ENCODE measurements at regions not wholly inside any gene's neighbourhood (a gene's known extent, or its start where the extent isn't known, plus 50 kb on each side); places are given as distances from the start of the nearest gene placed in this dataset.
"Not testable (repeated sequence)": the region's sequence is repeated elsewhere in the genome, so short reads cannot be mapped to it uniquely, and the experiment has no call there.

DNA sequence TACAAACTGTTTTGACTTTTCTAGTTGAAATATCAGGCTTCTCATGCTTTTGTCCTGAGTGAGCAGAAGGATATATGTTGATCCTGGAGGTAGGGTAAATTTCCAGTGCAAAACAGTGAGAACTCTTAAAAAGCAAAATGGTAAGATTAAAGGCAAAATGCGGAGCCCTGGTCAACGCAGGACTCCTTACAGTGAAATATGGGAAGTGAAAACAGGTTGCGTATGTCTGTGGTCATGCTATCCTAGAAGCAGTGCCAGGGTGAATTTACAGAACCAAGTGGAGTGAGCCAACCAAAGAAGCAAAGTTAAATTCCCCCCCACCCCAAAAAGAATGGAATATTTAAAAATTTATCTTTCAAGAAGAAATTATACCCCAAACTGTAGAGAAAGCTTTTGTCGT is 256.4 kb downstream of the NR2F2 start:
- no peak for DNase-seq

DNA sequence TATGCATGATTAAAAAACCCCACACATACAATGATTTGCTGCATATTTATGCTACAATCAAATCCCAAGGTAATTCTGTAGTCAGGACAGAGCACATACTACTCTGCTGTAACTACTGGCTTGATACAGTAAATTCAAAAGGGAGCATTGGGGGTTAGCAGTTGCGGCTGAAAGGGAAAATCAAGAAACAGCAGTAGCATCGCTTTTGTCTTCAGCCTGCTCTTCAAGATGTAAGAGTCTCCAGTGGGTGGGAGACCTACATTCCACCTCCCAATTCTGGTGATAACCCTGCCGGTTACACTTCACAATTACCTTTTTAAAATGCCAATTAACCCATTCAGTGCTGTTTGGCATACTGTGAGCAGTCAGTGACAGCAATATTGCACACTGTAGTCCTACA is 259.4 kb downstream of the NR2F2 start:
- DNase-seq = no peak

DNA sequence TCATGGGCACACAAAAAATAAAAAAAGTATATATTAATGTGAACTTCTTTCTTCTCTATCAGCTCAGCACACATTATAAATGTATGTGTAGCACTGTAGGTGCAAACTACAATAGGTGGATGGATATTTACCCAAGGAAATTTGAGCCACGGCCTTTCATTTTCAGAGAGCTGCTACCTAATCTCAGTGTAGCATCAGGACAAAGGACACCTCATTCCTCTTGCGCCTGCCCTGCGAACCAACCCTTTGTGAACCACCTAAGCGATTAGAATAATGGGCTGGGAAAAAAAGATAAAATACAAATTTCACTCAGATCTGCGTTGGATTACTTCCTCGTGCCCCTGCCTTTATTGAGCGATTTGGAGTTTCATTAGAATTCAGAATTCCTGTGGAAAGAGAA is 263.2 kb downstream of the NR2F2 start:
- no peak for DNase-seq

DNA sequence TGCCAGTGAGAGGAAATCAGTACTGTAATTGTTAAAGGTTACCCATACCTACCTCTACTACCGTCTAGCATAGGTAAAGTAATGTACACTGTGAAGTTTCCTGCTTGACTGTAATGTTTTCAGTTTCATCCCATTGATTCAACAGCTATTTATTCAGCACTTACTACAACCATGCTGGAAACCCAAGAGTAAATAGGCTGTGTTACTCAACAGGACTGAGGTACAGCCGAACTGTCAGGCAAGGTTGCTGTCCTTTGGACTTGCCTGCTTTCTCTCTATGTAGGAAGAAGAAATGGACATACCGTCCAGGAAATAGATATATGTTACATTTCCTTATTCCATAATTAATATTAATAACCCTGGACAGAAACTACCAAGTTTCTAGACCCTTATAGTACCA is 265.5 kb downstream of the NR2F2 start:
- no peak for DNase-seq

DNA sequence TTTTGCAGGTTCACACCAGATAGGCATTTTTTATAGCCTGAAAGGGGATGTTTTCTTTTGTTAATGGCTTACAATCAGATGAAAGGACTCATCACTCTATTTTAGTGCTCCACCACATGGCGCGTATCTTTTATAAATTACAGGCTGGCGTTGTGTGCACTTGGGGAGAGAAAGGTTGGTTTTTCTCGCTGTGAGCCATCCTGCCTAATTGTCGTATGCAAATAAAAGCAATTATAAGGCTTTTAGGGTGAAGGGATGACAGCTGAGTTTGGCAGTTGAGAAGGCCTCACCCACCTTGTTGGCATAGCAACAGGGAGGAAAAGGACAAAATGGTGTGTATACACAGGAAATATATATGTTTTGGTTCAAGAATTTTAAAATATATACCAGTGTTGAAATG is 268.0 kb downstream of the NR2F2 start:
- no peak for DNase-seq

DNA sequence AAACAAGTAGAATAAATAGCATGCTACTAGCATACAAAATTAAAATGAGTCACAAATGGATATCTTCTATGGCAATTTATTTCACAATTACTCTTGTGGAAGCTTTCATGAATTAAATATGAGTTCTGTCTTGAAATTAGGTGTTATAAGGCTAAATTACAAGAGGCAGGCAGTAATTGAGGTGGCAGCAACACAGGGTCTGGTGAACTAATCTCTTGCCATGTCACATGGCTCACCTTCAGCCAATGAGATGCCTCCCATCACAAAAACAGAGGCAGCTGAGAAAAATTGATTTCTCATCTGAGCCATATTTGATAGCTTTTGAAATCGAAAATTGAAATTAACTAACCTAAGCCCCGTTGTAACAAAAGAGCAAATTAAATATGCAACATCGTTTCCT is 268.8 kb downstream of the NR2F2 start:
- no peak for DNase-seq

DNA sequence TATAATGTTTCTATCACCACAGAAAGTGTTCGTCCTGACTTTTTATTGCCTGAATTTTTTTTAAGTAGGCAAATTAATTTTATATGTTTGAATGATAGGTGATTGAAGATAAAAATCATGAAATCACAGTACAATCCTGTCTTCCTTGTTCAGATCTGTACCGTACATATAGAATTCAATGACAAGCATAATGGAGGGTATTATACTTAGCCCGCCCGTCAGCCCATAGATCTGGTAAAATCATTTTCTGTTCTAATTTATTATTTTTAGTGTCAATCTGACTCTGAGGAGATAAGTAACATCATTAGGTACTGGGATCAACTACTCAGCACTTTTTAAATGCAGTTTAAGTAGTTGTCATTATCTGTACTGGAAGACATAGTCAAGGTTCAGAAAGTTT is 269.9 kb downstream of the NR2F2 start:
- DNase-seq = no peak

DNA sequence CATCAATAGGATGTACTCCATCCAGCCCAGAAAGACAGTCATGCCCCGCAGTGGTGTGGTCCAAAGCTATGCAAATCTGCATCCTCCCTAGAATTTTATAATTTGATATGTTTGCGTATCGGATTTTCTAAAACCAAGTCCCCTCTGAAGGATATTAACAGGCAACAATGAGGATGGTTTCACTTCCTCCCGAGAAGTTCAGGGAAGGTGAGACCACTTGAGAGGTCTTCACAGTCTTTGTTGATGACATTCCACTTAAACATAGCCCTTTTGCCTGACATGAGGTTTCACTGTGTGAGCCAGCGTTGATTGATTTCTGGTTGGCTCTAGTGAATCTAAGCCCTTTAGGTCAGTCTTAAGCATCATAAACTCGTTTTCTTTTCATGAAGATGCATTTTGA is 276.1 kb downstream of the NR2F2 start:
- DNase-seq = no peak

DNA sequence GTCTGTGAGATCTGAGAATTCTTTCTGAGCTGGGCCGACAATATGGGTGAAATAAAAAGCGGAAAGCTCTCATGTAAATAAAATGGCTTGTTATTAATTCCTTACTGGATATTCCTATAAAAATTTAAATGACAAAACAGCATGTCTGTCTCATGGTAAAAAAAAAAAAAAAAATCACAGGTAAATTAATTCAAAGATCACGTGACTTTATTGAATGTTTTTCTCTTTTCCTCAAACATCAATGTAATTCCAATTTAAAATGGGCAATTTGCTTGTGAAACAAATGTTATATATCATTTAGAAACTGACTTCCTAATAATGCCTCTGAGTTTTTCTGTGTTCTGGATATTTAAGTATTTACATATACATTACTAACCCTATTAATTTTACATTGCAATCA is 280.3 kb downstream of the NR2F2 start:
- no peak for DNase-seq

DNA sequence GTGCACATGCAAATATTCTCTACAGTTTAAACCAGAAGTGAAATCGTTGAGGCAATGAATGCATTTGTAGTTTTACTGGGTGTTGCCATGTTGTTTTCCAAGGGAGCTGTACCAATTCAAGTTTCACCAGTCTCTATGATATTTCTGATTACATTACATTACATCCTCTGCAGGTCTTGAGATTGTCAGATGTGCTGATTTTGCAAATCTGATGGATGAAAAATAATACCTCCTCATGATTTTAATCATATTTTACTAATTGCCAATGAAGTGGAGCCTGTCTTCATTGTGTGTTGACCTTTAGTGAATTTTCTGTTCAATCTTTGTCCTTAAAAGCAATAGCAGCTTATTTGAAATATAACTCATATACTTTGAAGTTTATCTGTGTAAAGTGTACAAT is 282.4 kb downstream of the NR2F2 start:
- no peak for DNase-seq

DNA sequence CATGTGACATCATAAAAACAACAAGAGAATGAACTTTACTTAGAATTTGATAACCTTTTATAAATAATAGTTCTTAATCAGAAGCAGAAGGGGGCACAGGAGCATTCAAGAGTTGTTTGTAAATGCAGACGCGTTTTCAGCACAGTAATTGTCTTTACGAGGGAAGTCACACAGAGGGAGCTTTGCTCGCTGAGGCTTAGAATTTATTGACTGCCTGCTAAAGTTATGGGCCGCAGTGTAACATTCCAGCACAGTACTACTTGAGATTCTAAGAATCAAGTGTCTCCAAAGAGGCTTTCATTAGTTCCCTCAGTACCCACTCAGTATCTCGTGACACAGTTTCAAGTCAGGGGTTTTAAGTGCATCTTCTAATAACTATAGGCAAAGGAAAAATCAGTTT is 288.7 kb downstream of the NR2F2 start:
- DNase-seq = no peak

DNA sequence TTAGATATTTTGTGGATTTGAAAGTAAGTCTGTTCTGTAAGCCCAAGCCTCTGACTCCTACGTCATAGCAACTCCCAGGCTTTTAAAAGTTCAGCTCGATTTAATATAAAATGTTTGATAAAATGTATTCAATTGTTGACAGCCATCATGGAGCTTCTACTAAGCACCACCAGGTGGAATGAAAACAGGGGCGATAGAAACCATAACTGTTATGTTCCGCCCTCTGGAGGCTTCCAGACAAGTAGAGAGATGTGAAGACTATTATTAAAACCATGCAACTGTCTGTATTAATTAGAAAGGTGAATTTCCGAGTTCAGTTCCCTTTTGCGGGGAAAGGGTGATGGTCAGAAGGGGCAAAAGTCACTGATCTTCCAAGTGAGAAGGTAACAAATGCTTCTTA is 292.2 kb downstream of the NR2F2 start:
- DNase-seq = no peak

DNA sequence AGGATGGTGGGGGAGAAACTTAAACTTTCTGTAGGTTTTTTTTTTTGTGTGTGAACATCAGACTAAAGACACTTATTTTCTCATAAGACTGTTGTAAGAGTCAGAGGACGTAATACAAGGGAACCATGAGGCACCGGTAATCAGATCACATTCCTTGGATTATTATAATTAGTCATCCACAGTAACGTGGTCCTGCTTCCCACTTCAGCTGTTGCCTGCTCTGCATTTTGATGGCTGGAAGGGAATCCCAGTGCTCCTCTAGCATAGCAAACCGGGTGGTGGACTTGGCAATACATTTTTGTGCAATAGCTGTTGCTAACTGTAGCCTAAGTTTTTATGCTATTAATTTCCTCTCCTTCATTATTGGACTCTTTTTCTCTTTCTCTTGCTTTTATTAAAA is 294.8 kb downstream of the NR2F2 start:
- DNase-seq = no peak

DNA sequence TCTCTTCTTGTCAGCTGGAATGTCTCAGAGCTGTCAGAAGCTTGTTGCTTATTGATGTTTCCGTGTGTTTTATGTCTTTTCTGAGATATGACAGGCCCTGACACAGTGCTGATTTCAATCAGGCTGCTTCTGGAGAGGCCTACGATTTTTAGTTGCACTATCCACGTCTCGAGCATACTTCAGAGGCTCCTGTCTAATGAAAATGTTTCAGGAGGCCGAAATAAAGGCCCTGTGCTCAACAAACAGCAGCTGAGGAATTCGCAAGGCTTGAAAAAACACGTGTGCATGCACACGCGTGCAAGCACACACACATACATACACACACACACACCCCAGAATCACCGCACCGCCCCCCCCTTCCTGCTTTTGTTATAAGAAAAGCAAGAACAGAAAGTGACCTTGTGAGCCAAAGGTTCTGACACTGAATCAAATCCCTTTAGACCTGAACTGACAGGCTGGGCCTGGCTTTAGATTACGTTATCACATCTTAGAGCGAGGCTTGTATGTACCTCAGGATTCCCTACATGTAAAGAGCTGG is 296.6 kb downstream of the NR2F2 start:
- no peak for DNase-seq

DNA sequence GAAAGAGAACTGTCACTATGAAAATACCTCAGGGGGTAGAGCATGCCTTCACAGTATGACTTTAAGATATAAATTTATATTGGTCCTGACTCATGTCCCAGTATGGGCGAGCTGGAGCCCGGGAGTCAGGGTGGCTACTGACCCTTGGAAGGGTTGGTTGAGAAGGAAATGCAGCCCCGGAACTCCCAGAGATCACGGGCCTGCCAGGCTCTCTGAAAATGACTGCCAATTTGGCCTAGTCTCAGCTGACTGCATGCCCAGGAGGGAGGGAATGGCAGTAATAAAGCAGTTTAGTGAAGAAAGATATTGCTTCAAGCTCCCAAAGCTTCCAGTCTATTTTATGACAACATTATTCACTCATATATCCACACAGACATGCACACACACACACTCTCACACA is 299.0 kb downstream of the NR2F2 start:
- DNase-seq = no peak

DNA sequence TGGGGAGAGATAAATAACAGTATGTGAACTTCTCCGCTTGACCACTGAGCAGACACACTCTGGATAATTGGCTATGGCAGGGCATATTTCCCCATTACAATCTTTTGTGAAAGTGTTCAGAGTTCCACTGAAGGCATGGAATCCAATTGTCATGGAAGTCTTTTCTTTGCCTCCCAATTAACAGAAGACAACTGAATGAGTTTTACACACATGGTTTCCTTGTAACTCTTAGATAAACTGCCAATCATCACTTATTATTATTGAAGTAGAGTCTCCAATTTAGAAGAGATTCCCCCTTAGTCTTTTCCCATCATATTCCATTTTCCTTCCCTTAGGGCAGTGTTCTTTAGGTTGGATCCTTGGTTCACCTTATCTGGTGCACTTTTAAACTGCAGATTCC is 308.3 kb downstream of the NR2F2 start:
- DNase-seq = no peak

DNA sequence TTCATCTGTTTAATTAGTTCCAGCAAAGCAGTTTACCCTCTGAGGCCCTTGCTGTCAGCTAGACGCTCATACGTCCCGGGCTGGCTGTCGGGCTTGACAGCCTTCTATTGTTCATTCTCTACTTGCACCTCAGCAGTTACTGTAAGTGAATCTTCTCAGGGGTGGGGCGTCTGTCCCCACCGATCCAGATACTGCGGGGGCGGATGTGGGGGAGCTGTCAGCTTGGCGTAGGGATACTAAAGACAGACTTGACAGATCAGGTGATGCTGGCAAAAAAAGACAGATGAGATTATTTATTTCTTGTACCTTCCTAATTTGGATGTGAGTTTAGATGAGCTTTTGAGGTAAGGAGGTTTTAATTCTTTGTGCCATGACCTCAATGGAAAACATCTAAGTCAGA is 315.3 kb downstream of the NR2F2 start:
- no peak for DNase-seq

DNA sequence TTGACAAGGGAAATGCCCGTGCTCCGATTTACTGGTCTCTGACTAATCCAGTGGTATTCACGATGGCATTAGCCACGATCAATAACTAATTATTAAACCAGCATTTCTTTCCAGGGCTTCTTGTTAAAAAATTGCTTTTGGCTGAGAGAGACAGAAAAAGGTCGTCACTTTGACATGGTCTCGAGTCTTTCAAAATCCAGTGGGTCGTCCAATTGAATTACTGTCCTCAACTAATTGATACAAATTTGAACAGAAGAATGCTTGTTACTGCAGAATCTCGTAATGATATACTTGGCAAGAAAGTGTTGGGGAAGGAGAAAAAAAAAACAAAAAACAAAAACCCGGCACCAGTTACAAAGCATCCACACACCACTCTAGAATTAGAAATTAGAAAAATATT is 318.4 kb downstream of the NR2F2 start:
- DNase-seq = no peak

DNA sequence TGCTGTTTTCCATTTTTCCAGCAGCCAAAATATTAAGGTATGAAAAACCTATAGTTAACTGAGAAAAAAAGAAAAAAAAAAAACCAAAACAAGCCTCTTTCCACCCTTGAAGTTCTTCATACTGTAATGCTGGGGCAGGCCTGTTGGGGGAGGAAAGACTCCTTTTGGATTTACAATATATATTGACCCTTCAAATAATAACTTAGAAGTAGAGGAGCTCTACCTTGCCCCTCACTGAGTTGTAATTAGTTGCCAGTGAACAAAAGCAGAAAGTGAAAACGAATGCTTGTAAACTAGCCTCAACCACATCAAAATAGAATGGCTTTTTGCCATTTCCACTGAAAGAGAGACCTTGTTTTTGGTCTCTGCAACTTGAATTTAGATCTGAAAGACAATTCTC is 326.6 kb downstream of the NR2F2 start:
- DNase-seq = peak; percentile 12

DNA sequence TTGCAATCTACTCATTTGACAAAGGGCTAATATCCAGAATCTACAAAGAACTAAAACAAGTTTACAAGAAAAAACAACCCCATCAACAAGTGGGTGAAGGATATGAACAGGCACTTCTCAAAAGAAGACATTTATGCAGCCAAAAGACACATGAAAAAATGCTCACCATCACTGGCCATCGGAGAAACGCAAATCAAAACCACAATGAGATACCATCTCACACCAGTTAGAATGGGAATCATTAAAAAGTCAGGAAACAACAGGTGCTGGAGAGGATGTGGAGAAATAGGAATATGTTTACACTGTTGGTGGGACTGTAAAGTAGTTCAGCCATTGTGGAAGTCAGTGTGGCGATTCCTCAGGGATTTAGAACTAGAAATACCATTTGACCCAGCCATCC is 336.5 kb downstream of the NR2F2 start:
- DNase-seq = not testable (repeated sequence)

DNA sequence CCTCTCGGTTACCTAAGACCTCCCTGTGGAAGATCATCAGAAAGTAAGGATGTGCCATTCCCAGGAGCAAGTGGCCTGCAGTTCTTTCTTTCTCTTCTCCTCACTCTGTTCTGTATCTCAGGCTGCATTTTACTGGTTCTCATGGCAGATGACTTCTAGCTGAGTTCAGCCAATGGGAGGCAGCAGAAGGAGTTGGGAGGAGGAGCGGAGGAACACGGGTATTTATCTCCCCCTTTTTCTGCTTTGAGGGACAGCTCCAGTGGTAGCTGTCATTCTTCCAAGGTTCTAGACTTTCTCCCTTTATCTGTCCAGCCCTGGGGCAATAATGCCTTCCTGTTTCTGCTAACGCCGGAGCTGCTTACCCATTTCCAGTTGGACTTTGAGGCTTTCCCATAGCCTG is 339.9 kb downstream of the NR2F2 start:
- DNase-seq = no peak

DNA sequence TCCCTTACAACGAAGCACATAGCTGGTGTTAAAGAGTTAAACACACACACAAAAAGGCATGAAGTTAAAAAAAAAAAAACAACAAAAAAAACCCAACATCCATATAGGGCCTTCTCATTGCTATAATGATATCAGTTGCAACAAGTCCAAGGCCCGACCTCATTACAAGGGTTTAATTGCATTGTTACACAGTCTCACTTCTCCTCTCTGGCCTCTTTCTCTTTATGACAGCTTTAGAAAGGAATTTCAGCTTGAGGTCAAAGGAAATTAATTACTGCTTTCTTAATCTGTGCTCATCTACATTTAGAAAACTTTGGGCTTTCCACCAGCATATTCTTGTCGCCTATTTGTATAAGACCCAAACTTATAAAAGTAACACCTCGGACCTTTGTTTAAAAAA is 342.1 kb downstream of the NR2F2 start:
- DNase-seq = no peak

DNA sequence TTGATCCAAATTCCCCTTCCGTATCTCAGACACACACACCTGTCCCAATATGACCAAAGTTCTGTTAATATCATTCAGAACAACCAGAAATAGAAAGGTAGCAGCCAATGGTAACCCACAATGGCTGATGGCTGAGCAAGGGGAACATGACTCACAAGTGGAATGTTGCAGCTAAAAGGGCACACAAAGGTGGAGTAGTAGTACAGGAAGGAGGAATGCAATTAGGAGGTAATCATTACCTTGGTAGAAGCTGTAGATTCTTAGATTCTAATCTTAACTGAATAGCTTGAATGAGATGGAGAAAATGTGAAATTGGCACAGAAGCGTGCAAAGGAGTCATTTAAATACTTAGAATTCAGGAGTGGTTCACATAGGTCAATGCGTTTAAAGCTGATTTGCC is 347.9 kb downstream of the NR2F2 start:
- no peak for DNase-seq

DNA sequence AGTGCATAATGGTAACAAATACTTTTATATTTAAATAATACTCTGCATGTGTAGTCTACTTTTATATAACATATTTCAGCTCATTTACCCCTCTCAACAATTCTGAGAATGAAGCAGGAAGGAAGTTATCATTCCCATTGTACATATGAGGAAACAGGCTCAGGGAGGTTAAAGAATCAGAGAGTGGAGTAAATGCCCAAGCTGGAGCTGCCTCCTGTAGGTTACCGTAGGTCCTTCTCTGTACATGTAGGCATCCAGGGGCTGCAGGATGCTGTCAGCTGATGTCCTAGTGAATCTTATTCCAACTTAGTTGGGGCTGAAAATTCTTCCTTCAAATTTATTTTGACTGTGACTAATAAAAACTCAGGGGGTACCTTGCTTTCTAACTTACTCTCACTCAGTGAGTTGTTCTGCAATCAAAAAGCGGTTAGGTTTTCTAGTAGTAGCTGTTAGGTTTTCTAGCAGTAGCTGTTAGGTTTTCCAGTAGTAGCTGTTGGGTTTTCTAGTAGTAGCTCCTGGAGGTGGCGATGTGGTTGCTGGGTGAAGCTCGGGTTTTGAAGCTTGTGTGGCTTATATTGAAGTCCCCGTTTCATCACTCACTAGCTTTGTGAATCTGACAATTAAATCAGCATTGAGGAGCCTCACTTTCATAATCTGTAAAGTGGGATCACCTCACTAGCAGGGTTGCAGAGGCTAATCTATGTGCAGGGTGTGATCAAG is 357.0 kb downstream of the NR2F2 start:
- peak; percentile 3 for DNase-seq

DNA sequence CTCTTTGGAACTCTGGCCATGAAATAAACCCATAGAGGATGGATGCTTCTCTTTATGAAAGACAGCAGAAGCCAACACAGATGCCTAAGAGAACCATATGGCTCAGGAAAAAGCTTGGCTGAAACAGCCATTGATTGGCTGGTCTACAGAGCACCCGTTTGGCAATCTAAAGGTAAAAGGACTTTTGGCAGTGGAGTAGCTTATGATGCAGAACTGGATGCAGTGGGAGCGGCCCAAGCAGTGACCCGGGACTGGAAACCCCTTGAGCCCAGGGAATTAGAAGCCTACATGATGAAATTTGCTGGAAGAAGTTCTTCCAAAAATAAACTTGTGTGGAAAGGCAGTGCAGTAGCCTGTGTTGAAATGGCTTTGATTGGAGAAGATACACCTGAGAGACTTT is 360.2 kb downstream of the NR2F2 start:
- DNase-seq = no peak

DNA sequence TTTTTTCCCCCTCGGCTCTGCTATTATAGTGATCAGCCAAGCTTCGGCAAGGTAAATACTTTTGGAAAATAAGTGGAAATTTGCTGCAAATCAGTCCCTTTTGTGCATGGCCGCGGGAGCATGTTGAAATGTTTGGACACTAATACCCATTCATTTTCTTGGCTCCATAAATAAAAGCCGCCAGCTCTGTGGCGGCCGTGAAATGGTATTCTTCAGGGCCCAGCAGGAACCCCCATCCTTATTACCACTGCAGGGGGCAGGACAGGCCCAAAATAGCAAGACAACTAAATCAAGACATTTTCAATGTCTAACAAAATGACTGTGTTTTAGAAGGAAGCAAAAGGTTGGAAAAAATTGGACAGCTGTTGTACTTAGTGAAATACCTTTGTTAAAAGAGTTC is 362.3 kb downstream of the NR2F2 start:
- no peak for DNase-seq
